Brain microvascular endothelial cell (primary cell): ENCODE measurements at regions not wholly inside any gene's neighbourhood (a gene's known extent, or its start where the extent isn't known, plus 50 kb on each side); places are given as distances from the start of the nearest gene placed in this dataset.

Experiments used
- DNase-seq: peaks from one replicate; pipeline ENCODE4 v3.0.0-alpha.2; 2020
- H3K27ac ChIP-seq: fragments of 250-450 bp; sonication (Bioruptor Pico); 2 replicates; pipeline ENCODE4 v1.5.1; 2020; ENCODE audit warnings: mild to moderate bottlenecking, moderate library complexity
- H3K27me3 ChIP-seq: fragments of 250-450 bp; sonication (Bioruptor Pico); replicated peaks from 2 replicates; pipeline ENCODE4 v1.5.1; 2020; ENCODE audit warnings: mild to moderate bottlenecking
- H3K36me3 ChIP-seq: fragments of 250-450 bp; sonication (Bioruptor Pico); replicated peaks from 2 replicates; pipeline ENCODE4 v1.5.1; 2020; ENCODE audit warnings: mild to moderate bottlenecking
- H3K4me3 ChIP-seq: 2 replicates; pipeline ENCODE4 v1.5.1; 2011; ENCODE audit warnings: low read depth, mild to moderate bottlenecking, control low read depth, low read length, moderate library complexity
- in situ Hi-C: cut with HindIII; loops from 2 replicates; pipeline ENCODE4 v1.10.0; 2017; ENCODE audit warnings: low sequenced_read_pairs, low pct_ligation_motif_present
- TF ChIP-seq, protein P1 (sequence below): IDR thresholded peaks from 2 replicates; pipeline ENCODE4 v1.5.1; 2011; ENCODE audit warnings: low read depth, mild to moderate bottlenecking, moderate library complexity, low read length, control low read depth, inconsistent platforms; ENCODE audit errors: missing control alignments

DNA sequence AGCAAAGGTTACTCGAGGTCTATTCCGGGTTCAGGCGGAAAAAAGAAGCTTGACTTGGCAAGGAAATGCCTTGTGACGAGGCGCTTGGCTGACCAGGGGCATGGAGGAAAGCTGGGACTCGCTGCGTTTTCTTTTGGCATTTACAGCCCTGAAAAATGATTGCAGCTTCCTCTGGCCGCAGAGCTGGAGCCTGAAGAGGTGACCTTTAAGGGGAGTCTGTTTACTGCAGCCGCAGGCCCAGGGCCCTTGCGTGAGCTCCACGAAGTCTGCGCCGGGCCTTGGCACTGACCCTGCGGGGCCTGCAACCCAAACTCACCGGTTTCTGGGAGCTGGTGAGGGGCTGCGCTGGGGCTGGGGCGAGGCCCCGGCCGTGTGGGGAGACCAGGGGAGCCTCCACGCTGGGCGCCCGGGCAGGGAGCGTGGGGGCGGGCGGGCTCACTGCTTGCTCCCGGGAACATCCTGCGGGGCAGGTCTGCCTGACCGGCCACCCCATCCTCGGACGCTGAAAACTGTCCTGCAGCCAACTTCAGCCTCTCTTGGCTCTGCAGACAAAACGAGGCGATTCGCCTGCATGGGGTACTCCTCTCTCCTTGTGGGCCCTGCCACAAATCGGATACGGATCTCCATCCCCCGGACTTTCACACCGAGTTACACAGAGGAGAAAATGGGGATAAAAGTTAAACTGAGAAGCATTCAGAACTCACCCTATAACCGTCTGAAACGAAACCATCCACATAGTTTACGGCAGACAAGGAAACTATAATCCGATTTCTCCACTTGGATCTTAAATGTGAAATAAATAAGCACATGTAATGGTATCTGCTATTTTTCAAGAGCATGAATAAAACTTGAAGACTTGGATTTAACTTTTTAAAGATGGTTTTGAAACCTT is 206.3 kb upstream of the FOXF1 start:
- in situ Hi-C loops = no loop called here
- Histone ChIP-seq H3K36me3 (no peaks in the 10 kb centered on the region), H3K4me3 (no peak overlapping the region), H3K27ac (no peak overlapping the region), H3K27me3 (peaks cover 39% of the 10 kb centered on the region)
- TF ChIP-seq, protein P1, sequence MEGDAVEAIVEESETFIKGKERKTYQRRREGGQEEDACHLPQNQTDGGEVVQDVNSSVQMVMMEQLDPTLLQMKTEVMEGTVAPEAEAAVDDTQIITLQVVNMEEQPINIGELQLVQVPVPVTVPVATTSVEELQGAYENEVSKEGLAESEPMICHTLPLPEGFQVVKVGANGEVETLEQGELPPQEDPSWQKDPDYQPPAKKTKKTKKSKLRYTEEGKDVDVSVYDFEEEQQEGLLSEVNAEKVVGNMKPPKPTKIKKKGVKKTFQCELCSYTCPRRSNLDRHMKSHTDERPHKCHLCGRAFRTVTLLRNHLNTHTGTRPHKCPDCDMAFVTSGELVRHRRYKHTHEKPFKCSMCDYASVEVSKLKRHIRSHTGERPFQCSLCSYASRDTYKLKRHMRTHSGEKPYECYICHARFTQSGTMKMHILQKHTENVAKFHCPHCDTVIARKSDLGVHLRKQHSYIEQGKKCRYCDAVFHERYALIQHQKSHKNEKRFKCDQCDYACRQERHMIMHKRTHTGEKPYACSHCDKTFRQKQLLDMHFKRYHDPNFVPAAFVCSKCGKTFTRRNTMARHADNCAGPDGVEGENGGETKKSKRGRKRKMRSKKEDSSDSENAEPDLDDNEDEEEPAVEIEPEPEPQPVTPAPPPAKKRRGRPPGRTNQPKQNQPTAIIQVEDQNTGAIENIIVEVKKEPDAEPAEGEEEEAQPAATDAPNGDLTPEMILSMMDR = no peak
- DNase-seq = no peak

DNA sequence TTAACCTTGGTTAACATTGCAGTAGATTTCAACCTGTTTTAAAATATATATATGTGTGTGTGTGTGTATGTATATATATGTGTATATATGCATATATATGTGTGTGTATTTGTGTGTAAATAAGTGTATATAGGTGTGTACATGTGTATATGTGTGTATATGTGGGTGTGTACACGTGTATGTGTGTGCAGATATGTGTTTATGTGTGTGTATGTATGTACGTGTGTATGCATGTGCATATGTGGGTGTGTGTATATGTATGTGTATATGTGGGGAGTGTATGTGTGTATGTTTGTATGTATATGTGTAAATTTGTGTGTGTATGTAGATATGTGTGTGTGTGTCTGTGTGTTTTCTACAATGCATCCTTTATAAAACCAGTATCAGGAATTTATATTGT is 205.5 kb upstream of the FOXF1 start:
- H3K27ac ChIP-seq = no peak overlapping the region
- no peak overlapping the region for H3K4me3 ChIP-seq
- H3K36me3 ChIP-seq = no peaks in the 10 kb centered on the region
- in situ Hi-C loops = no loop called here
- no peak for DNase-seq
- peaks cover 33% of the 10 kb centered on the region for H3K27me3 ChIP-seq
- TF ChIP-seq, protein P1 = no peak

DNA sequence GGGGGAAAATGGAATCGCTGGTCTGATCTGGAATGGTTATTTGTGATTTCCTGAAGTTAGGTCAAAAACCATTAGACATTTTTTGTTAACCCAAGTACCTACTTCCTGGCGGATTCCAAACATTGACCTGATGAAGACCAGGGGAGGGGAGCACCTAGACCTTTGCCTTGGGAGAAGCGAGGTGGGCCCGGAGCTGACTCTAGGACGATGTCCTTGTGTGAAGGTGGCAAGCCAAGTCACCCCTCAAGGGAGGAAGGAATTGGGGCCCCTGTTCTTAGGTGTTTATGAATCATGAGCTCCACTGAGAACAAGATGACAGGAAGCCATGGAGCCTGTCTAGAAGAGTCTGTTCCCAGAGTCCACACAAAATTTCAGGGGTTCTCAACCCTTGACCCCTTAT is 204.9 kb upstream of the FOXF1 start:
- in situ Hi-C loops = no loop called here
- no peak for DNase-seq

DNA sequence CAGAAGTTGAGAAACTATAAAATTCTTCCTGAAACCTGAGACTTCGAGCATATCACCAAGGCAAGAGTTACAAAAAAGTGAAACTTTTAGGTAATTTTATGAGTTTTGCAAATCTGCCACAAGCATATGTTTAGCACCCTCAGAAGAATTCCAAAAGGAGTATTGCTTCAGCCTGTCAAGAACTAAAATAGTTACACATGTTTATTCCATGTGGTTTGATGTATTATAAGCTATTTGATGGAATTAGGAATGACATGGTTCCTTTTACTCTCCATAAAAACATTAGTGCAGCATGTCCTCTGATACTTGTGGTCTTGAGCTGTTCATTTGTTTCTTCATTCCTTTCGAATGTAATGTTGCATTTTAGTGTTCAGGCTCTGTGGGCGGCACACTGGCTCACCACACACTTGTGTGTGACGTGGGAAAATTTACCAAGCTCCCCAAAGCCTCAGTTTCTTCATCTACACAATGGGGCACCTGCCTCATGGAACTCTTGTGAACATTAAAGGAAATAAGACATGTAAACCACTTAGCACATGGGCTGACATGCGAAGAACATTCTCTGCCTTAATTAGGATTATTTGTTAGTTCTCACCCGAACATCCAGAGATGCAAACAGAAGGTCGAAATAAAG is 204.2 kb upstream of the FOXF1 start:
- H3K27ac ChIP-seq = no peak overlapping the region
- H3K36me3 ChIP-seq = no peaks in the 10 kb centered on the region
- no peak overlapping the region for H3K4me3 ChIP-seq
- TF ChIP-seq, protein P1 = no peak
- H3K27me3 ChIP-seq = peaks cover 26% of the 10 kb centered on the region
- in situ Hi-C loops = no loop called here
- no peak for DNase-seq

More for the DNA sequence above, 204.9 kb upstream of the FOXF1 start:
- Histone ChIP-seq H3K4me3 (no peak overlapping the region), H3K27ac (no peak overlapping the region), H3K36me3 (no peaks in the 10 kb centered on the region), H3K27me3 (peaks cover 31% of the 10 kb centered on the region)
- TF ChIP-seq, protein P1 = no peak

DNA sequence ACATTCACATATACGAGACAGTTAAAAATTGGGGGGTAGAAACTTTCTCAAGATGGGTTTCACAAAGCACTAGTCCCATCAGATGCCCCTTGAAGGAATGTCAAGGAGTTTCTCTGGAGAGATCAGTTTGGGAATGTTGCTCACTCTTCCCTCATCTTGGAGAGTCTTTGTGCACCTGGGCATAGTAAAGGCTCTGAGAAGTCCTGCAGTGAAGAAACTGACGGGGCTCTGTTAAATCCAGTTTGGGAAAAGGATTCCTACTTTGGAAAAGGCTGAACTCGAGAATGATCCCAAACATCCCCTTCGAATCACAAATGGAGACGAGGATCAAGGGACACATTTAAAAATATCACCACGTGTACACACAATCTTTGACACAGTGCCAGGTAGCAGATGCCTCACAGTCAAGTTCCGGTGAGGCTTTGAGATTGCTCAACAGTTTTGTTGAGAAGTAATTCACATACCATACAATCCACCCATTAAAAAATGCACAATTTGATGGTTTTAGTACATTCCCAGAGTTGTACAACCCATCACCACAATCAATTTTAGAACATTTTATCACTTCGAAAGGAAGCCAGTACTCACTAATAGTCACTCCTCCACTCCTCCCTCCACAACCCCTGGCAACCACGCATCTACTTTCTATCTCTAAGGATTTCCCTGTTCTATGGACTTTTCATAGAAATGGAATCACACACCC is 203.4 kb upstream of the FOXF1 start:
- Histone ChIP-seq H3K27me3 (peaks cover 18% of the 10 kb centered on the region), H3K4me3 (no peak overlapping the region), H3K36me3 (no peaks in the 10 kb centered on the region), H3K27ac (no peak overlapping the region)
- TF ChIP-seq, protein P1 = no peak
- in situ Hi-C loops = no loop called here
- DNase-seq = no peak
